T-helper 2 cell (primary cell): ENCODE measurements at regions not wholly inside any gene's neighbourhood (a gene's known extent, or its start where the extent isn't known, plus 50 kb on each side); places are given as distances from the start of the nearest gene placed in this dataset.

Experiments
- DNase-seq, 5 experiments: peaks; one replicate each; pipeline versions ENCODE4 v3.0.0 to v3.0.0-alpha.2; 2012 to 2022

DNA sequence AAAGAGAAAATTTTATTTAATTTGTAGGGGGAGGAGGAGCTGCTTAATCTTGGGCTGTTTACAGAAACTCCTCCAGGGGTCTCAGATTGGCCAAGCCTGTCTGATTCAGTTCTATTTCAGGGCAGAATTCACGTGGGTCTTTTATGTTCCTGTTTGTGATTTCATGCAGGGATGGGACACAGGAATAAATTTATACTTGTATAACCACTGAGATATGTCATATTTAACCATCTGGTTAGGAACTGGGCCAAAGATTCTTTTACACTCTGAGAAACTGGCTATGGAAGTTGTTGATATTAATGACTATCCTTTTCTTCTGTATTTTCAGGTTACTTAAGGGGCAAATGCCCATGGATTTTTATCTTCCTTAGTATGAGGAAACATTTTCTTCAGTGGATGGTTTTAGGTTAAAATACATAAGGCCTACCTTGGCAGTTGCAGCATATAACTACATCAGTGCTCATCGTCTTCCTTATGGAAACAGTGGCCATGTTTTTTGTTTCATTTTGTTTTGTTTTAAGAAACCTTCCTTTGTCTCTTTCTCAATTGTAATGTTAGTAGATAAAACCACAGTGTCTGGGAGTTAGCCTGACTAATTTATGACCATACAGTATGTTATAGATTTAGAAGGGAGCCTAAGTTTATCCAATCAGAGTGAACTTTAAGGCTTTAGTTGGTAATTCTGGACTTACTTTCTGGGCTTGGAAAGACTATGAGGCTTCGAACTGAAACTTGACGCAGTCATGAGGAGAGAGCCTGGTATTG lies 132.4 kb upstream of the ANO3 start:
- no peak for DNase-seq

GRCh38 chr11:26201411-26201810 lies 130.5 kb upstream of the ANO3 start:
- no peak for DNase-seq

- no peak for DNase-seq
These were observed 129.2 kb upstream of the ANO3 start for GRCh38 chr11:26202754-26203153.

GRCh38 chr11:26204101-26204500 lies 127.8 kb upstream of the ANO3 start:
- no peak for DNase-seq

- DNase-seq, result no peak
These were observed 127.1 kb upstream of the ANO3 start for GRCh38 chr11:26204839-26205238.

- DNase-seq, result no peak
These were observed 112.5 kb upstream of the ANO3 start for GRCh38 chr11:26219183-26220117.

- no peak for DNase-seq
These were observed 106.3 kb upstream of the ANO3 start for GRCh38 chr11:26225646-26226045.

DNA sequence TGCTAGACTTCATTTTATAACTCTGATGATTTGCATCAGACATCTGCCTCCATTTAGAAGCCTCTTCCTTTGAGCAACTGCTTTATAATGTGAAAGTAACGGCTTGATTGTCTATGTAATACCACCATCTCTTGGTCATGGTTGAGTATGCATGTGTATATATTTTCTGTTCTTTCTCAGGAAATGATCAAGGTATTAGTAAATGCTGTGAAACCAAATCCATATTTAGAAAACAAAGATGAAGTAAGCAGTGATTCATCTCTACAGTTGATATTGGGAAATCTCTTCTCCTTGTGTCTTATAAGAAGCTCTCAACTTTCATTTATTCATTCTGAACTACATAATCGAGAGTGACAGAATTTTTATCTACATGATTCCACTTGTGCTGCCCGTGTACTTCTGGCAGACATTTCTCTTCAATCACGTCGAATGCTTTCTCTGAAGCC lies 104.6 kb upstream of the ANO3 start:
- DNase-seq, result no peak

DNA sequence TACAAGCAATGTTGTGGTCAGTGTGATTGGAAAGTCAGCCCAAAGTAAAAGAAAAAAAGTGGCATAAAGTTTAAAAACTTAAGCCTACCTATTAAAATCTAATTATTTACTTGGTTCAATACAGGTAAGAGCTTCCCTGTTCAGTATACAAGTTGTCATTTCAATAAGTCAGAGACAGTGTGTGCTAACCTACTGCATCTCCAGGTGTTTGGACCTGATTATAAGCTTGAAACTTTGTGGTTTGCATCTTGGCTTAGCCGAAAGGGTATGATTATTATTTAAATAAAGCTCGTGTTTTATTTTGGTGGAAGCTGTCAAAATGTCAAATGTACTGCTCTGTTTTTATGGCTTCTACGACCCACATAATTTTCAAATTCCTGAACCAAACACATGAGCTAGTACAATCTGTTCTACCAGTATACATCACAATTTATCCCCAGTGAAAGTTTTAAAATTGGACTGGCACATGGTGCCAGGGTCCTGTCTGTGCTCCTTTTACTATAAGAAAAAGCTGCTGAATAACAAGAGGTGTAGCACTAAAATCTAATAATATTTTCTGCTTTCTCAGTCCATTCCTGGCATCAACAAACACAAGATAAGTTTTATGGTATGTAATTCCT lies 103.9 kb upstream of the ANO3 start:
- DNase-seq, result no peak

GRCh38 chr11:26228778-26229177 lies 103.2 kb upstream of the ANO3 start:
- no peak for DNase-seq

- DNase-seq, result no peak
These were observed 102.7 kb upstream of the ANO3 start for GRCh38 chr11:26229257-26229656.

DNA sequence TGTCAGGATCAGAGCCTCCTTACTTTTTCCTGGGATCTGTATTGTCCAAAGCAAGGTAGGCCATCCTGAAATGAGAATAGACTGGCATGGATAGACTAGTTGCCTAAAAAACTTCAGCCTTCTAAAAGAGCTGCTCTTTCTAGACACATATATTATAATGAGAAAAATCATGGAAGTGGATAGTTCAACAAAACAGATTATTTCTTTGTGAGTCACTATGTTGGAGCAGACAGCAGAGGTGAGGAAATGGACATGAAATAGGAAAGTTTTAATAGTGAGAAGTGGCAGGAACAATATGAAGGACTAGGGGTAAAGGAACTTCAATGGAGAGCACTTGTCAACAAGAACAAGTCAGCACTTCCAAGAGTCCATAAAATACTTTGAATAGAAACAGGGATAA lies 101.9 kb upstream of the ANO3 start:
- no peak for DNase-seq

- DNase-seq, result no peak
These were observed 100.7 kb upstream of the ANO3 start for GRCh38 chr11:26231252-26231661.

- DNase-seq, result no peak
These were observed 97.5 kb upstream of the ANO3 start for GRCh38 chr11:26234451-26234850.

DNA sequence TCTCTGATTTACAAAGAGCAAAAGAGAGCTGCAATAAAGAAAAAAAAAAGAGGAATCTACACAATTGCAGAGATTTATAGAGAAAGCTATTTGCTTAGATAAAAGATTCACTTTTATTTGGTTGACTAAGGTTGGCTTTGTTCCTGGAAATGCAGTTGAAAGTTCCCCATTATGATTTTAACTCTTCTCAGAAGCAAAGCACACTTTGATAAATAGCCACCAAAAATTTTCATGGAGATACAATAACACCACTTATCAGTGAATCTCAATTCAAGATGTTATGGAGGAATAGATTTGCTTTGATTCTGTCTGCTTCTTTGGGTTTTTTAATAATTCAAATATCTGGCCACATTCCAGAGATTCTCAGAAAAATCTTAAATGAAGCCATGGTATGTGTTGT lies 88.5 kb upstream of the ANO3 start:
- DNase-seq, result no peak

DNA sequence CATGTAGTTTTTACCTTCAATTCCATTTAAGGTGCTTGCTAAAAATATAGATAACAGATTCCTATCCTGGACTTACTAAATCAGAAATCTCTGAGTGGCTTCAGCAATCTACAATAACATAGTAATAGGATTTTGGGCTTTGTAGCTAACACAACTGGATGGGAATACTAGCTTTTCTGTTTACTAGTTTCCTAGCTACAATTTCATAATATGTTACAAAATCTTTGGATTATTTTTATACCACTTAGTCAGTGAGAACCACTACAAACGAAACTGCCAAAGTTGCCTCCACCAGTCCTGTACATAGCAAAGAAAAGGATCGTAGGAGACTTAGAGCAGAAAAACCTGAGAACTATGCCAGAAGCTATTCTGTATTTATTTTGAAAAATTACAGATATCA lies 87.7 kb upstream of the ANO3 start:
- no peak for DNase-seq

DNA sequence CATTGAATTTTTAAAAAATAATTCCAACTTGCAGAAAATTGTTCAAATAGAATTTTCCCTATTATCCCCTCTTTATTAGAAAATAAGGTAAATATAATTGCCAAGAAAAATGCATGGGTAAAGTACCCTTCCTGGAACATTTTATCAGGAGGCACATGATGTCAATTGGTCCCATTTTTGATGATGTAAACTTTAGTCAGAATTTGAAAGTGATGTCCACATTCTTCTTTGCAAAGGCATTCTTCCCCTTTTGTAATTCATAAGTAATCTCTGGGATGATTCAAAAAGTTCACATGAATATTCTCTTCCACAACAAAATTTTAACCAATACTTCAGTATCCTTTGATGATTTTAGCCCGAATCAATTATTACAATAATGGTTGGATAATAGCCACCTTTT lies 86.9 kb upstream of the ANO3 start:
- DNase-seq, result no peak

DNA sequence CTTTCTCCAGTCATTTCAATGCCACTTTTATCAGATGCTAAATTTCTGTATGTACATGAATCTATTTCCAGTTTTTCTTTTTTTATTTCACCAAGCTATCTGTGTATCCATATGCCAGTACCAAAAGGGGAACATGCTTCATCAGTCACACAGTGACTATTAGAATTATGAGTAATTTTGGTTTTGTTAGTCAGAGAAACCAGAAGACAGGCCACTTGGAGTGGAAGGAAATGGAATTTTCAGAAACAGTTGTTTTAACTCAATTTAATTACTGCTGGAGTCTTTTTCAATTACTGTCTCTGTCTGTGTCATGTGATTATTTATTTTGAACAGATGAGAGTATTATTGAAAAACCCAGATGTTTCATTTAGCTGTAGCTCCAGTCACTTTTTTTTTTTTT lies 84.6 kb upstream of the ANO3 start:
- DNase-seq, result no peak

- no peak for DNase-seq
These were observed 83.3 kb upstream of the ANO3 start for GRCh38 chr11:26248661-26249060.

DNA sequence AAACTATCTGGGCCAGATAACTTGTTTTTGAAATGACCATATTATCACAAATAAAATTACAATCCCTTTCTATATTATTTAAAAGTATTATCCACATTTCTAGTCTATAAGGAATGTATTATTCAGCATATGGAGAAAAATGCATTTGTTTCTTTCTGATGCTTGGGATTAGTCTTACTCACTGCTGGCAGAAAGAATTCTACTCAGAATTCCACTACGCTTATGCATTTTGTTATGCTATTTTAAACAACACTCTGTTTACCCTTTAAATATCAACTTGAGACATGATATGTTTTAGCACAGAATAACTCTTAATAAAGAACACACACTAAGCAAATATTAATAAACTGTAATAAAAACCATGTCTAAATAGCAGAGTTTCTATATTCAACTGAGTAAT lies 77.6 kb upstream of the ANO3 start:
- no peak for DNase-seq

DNA sequence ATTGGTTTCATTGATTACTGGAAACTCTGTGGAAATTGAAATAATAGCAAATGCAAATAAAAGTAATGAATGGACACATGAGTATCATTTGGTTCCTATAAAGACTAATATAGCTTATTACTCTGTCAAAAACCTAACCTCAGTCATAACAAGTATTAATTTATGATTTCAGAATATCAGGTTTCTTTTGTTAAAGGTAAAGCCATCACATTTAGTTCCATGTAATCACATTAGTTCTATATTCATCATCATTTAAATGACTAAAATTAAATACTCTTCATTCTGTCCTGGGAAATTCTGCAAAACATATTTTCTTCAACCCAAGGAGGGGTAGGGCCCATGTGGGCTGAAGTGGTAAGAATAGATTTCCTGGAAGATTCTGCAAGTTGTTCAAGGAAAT lies 68.2 kb upstream of the ANO3 start:
- DNase-seq, result no peak

GRCh38 chr11:26264266-26264665 lies 67.7 kb upstream of the ANO3 start:
- DNase-seq, result no peak

DNA sequence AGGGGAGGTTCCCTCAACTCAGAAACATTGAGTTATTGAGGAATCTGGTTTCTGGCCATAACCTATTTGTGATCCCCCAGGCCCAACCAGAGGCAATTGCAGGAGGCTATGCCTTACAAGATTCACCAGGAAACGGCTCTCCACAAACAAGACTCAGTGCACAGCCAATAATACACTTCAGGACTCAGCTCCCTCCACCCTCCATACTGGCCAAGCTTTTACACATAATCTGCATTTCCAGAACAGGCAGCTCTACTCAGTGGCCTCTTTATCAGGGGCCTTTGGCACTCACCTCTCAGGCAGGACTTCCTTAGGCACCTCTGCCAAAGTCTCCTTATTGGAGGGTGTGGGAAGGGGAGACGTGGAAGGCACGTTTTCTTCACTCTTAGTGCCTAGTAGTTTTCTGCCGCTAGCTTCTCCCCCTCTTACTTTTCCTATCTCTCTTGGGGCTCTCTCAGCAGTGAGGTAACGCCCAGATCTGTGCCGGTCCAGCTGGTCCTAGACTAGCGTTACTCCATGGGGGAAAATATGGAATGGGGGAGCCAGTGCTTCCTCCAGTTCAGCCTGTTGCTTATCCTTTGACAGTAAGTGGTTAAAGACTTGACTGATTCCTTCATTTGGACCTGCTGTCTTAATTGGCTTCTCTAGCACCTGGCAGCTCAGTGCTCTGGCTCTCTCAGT lies 62.8 kb upstream of the ANO3 start:
- no peak for DNase-seq
